Renal cortex interstitium (tissue), 11 donors: ENCODE measurements at regions not wholly inside any gene's neighbourhood (a gene's known extent, or its start where the extent isn't known, plus 50 kb on each side); places are given as distances from the start of the nearest gene placed in this dataset.
"Not testable (repeated sequence)": the region's sequence is repeated elsewhere in the genome, so short reads cannot be mapped to it uniquely, and the experiment has no call there.

Source experiments
- DNase-seq, 11 donors: peaks; one replicate each; pipeline ENCODE4 v3.0.0-alpha.2; 2013; ENCODE audit warnings: low read depth in 9 of 11, low spot score in 4 of 11; ENCODE audit errors: extremely low read depth in 1 of 11

DNA sequence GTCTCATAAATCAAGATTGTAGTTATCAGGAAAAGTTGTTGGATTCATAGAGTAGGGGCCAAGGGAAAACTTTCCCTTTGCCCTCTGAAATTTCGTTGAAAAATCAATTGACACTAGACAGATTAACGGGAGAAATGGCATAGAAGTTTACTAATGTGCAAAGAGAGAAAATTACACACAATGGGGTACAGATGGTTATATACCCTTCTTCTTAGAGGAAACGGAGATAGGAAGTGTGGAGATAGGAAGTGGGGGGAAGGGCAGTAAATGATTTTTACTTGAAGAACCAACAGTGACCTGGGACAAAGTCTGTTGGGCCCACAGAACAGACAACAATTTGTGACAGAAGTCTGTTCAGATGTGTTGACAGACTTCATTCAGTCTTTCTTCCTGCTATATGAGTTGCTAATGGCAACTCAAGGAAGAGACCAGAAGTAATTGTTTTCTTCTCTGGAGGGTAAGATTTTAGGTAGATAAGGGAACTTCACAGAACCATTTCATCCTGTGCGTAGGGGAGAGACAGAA, 177.9 kb downstream of the C9orf152 start:
- DNase-seq, result no peak

DNA sequence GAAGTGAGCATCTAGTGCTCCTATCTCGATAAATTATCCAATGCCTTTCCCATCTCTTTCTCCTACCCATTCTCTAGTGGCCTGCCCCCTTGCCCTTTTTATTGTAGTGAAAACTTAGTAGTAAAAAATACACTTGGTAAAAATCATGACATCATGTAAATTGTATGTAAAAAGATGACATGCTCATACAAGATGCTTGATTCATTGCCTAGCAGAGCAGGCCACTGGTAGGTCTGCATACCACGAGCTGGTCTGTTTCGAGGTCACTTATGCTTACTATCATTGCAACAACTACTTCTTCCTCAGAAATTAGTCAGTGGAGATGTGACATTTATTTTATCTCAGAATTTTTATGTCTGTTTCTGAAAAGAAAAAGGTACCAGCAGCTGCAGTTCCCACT, 177.3 kb downstream of the C9orf152 start:
- DNase-seq, result no peak

DNA sequence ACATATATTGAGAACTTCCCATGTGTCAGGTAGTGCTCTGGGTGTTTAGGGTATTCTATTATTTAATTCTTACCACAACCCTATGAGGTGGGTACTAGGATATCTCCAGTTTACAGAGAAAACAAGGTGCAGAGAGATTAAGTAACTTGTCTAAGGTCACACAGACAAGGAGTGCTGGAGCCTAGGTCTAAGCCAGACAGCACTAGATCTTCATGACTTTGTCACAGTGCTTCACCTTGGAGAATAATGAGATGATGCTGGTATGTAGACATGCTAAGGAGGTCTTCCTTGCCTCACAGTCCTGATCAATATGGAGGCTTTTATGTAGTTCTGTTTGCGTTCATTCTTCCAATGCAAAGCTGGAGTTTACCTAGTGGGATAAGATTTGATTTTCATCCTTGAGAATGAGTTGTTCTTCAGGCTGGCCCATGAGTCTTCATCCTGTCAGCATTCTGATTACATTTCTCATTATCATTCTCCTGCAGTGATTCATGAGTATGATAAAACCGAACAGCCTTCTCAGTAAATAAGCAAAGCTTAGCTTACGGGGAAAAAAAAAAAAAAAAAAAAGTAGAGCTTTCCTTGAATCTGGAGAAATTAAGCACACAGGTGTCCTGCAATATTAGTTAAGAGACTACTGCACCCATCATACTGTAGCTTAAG, 176.3 kb downstream of the C9orf152 start:
- DNase-seq, result no peak

DNA sequence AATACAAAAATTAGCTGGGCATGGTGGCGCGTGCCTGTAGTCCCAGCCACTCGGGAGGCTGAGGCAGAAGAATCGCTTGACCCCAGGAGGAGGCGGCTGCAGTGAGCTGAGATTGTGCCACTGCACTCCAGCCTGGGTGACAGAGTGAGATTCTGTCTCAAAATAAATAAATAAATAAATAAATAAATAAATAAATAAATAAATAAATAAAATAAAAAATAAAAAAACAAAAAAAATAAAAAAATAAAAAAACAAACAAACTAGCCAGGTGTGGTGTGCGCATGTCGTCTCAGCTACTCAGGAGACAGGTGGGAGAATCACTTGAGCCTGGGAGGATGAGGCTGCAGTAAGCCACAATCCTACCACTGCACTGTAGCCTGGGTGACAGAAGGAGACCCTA, 175.4 kb downstream of the C9orf152 start:
- DNase-seq, result not testable (repeated sequence)

DNA sequence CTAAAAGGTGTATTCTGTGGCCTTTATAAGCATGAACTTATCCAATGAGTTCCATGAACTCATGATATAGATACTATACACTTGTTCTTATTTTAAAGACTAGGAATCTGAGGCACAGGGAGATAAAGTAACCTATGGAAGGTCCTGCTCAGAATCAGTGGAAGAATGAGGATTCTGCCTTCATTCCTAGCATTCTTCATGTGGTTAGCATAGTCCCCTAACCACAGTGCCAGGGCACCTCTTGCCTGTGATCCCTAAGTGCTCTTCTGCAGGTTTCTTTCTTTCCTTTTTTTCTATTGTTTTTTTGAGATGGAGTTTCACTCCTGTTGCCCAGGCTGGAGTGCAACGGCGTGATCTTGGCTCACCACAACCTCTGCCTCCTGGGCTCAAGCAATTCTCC, 174.1 kb downstream of the C9orf152 start:
- no peak for DNase-seq

DNA sequence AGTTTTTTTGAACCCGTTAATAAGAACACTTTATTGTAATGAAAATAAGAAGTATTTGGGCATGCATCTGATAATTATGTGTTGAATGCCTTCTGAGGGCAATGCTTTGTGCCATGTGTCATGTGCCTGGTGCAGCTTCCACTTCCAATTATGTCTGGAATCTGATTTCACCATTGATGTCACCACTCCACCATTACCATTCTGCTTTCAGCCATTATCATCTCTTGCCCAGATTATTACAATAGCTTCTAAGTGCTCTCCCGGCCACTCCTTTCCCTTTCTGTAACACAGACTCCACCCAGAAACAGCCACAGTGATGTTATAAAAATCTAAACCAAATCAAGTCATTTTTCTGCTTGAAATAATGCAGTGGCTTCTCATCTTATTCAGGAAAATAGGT, 171.7 kb downstream of the C9orf152 start:
- no peak for DNase-seq

DNA sequence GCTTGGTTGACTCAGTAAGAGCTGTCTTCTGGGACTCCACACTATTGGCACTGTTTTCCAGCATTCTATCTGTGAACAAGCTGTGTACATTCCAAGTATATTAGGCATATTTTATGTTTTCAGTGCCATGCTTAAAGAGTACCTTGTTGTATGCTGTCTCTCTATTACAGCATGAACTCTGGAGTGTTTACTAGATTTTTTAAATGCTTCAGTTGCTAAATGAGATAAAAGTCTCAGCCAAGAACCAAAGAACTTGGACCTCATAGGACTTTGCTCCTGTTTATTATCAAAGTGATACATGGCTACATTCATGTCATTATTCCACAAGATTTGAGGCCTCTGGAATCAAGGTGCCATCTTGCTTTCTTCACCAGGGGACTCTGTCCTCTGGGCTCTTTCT, 167.2 kb downstream of the C9orf152 start:
- no peak for DNase-seq

DNA sequence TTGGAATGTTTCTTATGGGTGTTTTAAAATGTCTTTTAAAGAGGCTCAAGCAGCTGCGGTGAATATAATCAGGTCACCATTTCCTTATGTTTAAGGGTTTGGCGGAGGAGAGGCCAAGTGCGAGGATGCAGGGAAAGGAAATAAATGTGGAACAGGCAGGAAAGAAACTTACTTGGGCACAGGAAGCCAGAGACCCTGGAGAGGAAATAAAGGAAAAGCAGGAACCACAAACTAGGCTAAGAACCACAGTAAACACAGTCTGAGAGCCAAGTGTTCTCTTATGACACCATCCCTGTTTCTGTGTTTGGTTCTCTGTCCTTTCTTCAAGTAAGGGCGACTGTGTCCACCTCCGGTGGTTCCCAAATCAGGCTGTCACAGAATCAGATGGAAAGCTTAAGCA, 166.5 kb downstream of the C9orf152 start:
- no peak for DNase-seq

DNA sequence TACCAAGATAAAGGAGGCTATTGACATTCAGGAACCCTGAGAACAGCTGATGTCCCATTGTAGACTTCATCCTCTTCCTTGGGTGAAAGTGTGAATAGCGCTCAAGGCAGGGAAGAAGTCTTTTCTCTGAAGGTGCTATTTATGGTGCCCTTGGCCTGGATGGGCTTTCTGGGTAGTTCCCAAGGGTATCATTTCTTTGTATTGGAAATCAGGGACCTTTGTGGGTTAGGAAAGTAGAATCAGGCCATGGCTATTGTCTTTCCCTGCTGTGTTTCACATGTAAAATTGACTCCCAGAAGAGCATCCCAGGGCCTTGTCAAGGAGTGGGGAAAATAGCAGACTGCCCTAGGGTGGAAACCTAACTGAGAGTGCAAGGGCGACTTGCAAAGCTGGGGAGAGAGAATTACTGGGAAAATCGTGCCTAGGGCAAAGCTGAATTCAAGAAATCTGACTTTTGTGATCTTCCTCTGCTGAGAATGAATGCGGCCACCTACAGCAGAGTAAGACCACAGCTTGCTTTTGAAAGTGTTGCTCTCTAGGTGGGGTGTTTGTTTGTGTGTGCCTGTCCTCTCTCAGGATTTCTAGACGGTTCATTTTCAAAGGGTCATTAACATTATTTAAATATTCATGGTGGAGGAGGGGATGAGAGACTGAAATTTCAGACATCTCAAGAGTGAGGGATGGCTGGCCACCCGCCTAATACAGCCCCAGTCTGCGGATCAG, 160.6 kb downstream of the C9orf152 start:
- DNase-seq, result no peak

DNA sequence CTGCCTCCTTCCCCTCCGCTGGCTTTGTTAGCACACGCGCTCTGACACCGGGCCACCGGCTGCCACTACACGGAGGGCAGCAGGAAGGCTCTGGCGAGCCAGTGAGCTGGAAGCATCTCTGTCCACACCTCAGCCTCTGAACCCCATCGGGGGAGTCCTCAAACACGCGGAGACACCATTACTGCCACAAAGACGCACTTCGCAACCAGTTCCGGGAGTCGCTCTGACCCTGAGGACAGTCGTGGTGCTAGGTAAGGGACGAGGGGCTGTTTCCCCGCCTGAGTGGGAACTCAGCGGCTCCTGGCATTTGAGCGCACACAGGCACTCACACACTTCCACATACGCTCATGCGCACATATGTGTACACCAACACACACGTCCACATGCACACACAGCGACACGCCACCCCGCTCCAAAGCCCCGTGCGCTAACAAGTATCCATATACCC, 160.0 kb downstream of the C9orf152 start:
- DNase-seq, result peak in 1 of 11 donors; percentile 15

DNA sequence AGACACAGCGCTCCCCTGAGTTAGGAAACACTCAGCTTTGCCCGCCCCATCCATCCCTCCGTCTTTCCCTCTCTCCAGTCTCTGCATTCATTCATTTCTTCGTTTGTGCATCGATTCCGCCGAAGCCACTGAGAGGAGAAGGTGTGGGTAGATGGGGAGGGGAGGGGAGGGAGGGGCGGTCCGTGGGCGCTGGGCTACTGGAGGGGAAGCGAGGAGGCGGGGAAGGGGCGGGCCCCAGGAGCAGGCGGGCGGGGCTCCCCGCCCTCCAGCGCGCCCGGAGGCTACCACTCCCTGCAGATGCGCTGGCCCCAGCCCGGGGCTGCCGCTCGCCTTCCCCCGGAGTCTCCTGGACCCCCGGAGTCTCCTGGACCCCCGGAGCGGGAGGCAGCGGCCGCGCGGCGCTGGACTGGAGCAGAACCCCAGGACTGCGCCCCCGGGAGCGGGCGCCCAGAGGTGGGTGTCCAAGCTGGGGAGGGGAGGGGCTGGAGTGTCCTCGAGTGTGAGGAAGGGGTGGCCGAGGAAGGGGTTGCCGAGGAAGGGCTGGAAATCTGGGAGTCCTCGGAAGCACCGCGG, 159.5 kb downstream of the C9orf152 start:
- peak in 7 of 11 donors; percentile 61 to 77 (median 69) for DNase-seq

DNA sequence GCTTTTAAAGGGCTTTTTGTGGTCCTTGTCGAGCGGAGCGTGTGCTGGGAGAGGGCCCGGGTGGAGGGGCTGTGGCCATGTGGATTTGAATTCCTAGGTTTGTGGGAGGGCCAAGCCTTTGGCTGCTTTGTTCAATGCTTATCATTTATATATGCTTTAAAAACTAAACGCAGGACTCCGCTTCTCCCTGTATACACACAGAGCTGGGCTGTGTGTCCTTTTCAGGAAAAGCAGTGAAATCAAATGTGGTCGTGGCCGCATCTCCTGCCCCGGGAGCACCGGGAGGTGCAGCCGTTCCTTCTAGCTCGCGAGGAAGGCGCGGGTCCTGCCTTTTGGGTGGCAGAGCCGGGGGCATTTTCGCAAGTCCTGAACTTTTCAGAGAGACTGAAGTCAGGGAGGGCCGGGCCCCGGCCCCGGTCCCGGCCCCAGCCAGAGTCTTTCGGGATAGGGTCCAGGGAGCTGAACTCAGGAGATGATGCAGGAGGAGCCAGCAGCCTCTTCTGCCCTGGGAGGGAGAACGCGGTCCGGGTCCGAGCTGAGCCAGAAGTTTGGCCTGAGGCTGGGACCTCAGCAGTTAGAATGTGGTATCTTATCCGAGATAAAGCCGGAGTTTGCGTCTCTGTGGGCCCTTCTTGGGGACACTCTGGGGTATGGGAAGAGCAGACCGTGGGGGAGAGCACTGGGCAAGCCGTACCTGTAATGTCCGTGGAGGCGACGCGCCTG, 158.8 kb downstream of the C9orf152 start:
- DNase-seq, result no peak

DNA sequence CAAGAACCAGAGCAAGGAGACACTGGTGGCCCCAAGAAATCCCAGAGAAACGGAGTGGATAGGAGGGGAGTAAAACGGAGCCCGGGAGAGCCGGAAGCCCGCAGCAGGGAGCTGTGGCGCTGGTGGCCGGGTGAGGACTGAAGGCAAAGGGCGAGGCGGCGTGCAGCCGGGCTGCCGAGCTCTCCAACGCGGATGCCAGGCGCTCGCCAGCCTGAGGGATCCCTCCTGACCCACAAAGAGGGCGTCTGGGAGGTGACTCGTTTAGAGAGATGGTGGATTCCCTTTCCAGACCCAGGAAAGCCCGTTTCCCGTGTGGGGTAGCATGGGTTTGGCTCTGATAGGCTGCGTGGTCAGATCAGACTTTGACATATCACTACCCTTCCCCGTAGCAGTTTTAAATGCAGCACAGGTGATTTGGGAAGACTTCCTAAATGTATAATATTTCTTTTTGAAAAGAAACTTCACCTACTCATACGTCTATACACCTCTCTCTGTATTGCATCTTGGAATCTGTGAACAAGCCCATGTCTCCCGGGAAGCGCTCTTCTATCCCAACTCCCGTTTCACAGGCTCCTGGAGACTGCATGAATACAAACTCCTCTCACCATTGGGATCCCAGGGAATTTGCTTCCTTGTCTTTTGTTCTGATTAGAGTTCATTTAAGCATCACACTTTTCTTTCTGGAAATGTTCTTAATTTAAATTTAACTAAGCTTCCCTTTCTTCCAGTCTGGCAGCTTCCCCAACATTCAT, 158.1 kb downstream of the C9orf152 start:
- no peak for DNase-seq

DNA sequence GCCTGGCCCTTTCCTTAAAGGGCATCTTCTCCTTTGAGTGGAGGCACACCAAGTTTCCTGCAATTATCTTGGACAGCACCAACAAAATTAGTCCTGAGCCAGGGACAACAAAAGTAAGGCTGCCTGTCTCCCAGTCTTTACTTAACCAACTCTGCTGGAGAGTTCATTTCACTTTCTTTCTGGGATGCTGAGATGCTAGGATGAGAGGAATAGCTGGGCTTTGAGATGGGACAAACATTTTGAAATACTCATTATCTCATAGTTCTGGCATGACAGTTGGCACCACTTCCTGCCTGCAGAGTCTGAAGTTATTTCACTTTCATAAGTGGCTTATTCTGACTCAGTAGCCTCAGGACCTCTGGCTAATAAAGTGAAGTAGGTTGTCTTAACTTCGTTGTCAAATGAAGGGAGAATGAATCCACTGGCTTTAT, 157.0 kb downstream of the C9orf152 start:
- DNase-seq, result no peak

DNA sequence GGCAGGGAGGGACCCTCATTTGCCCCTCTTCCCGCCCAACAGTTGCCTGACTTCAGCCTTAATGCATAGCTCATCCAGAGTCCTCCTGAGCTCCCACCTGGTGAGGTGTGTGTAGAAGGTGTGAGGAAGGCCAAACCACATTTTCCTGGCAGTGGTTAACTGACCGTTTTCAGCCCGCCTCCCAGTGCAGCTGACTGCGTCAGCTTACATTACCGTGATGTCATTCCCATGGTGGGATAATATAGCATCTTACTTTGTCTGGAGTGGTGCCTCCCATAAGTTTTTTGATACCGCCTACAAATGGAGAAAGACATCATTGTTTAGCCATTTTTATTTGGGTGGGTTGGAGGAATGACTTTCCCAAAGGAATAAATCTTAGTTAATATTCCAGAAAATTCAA, 151.9 kb downstream of the C9orf152 start:
- no peak for DNase-seq

DNA sequence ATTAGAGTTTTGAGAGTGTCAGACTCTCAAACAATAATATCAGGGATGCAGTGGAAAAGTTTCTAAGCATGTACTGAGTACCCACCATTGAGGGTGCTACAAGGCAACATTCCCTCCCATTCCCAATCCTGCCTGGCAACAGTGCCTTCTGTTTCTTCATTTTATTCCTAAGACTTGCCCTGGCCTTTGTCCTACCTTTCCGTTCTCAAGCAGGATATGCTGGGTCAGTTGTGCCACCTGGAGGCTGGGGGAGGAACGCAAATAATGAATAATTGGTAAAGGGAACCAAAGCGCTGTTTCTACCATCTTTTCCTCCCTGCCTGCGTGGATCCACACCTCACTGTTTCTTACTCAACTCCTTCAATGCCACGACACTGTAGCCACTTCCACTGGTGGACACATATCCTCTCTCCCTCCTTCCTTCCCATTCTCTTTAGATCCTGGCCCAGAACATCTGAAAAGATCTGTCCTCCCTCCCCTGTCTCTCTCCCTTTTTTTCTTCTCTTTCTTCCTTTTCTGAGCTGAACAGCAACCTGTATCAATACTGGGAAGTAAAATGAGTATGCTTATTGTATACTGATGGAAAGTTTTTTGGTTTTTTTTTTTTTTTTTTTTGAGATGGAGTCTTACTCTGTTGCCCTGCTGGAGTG, 149.5 kb downstream of the C9orf152 start:
- DNase-seq, result peak in 1 of 11 donors; percentile 36

DNA sequence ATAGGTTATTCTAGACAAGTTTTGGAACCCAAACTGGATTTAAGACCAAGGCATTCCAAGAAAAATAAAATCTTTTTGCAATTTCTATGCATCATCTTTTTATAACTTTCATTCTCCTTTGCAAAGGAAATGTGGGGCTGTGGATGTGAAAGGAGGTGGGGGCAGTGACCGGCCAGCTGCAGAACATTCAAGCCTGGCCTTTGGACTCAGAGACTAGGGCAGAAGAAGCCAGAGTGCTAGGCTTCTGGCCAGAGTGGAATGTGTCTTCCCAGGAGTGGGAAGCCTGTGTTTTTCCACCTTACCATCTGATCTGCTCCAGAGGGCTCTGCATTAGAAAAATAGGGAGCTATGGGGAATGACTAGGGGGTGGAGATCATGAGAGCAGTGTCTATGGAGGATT, 148.5 kb downstream of the C9orf152 start:
- no peak for DNase-seq

DNA sequence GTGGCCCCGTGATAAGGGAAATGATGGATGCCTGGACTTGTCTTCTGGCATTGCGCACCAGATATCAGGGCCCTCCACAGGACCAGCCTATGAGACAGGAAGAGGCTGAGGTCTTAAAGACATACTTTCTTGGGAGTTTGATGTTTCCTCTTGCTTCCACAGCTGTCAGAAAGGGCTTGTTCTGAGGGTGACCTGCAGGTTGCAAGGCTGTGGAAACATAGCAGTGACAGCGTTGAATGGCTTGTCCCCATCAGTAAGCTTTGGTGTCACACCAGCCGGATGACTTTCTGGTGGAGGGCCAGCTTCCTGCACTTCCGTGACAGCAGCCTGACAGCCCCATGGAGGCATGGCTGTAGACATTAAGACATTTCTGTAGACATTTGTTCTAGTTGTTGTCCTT, 143.2 kb downstream of the C9orf152 start:
- DNase-seq, result no peak
